Stimulated activated naive CD4-positive, alpha-beta T cell (primary cell): ENCODE measurements at regions not wholly inside any gene's neighbourhood (a gene's known extent, or its start where the extent isn't known, plus 50 kb on each side); places are given as distances from the start of the nearest gene placed in this dataset.
"Not testable (repeated sequence)": the region's sequence is repeated elsewhere in the genome, so short reads cannot be mapped to it uniquely, and the experiment has no call there.

Experiments
- DNase-seq, 6 experiments: peaks; one replicate each; lab custom pipeline; 2025; lab: John Stamatoyannopoulos, UW

- no peak for DNase-seq
Observed at GRCh38 chr5:8714861-8715260, 831.0 kb downstream of the SEMA5A start.

- no peak for DNase-seq
Observed at GRCh38 chr5:8719796-8720195, 826.1 kb downstream of the SEMA5A start.

GRCh38 chr5:8720506-8720905 lies 825.4 kb downstream of the SEMA5A start:
- DNase-seq, result no peak

- DNase-seq, result no peak
Observed at GRCh38 chr5:8721536-8721935, 824.3 kb downstream of the SEMA5A start.

- no peak for DNase-seq
Observed at GRCh38 chr5:8726383-8727036, 819.4 kb downstream of the SEMA5A start.

GRCh38 chr5:8727396-8727795 lies 818.5 kb downstream of the SEMA5A start:
- no peak for DNase-seq

- no peak for DNase-seq
Observed at GRCh38 chr5:8729437-8729836, 816.4 kb downstream of the SEMA5A start.

- no peak for DNase-seq
Observed at GRCh38 chr5:8730194-8730593, 815.7 kb downstream of the SEMA5A start.

GRCh38 chr5:8731110-8731509 lies 814.8 kb downstream of the SEMA5A start:
- DNase-seq, result not testable (repeated sequence)

GRCh38 chr5:8740595-8740994 lies 805.3 kb downstream of the SEMA5A start:
- no peak for DNase-seq

GRCh38 chr5:8749556-8749955 lies 796.3 kb downstream of the SEMA5A start:
- no peak for DNase-seq

GRCh38 chr5:8750100-8750499 lies 795.8 kb downstream of the SEMA5A start:
- DNase-seq, result no peak

- DNase-seq, result no peak
Observed at GRCh38 chr5:8751971-8752370, 793.9 kb downstream of the SEMA5A start.

GRCh38 chr5:8752595-8752994 lies 793.3 kb downstream of the SEMA5A start:
- no peak for DNase-seq

- DNase-seq, result no peak
Observed at GRCh38 chr5:8756498-8757084, 789.3 kb downstream of the SEMA5A start.

GRCh38 chr5:8765886-8766285 lies 780.0 kb downstream of the SEMA5A start:
- no peak for DNase-seq

GRCh38 chr5:8766448-8766847 lies 779.4 kb downstream of the SEMA5A start:
- no peak for DNase-seq

GRCh38 chr5:8767111-8767510 lies 778.8 kb downstream of the SEMA5A start:
- no peak for DNase-seq

- no peak for DNase-seq
Observed at GRCh38 chr5:8767746-8768145, 778.1 kb downstream of the SEMA5A start.

GRCh38 chr5:8769631-8770030 lies 776.2 kb downstream of the SEMA5A start:
- no peak for DNase-seq

GRCh38 chr5:8770431-8770830 lies 775.4 kb downstream of the SEMA5A start:
- no peak for DNase-seq

GRCh38 chr5:8773046-8773615 lies 772.7 kb downstream of the SEMA5A start:
- DNase-seq, result no peak

- DNase-seq, result no peak
Observed at GRCh38 chr5:8784692-8785091, 761.2 kb downstream of the SEMA5A start.

- DNase-seq, result no peak
Observed at GRCh38 chr5:8788246-8788645, 757.6 kb downstream of the SEMA5A start.
